ENCODE measurements at regions not wholly inside any gene's neighbourhood (a gene's known extent, or its start where the extent isn't known, plus 50 kb on each side); places are given as distances from the start of the nearest gene placed in this dataset.
A peak's percentile ranks its signal among the peaks of the same experiment; 100 is the strongest.
"Not testable (repeated sequence)": the region's sequence is repeated elsewhere in the genome, so short reads cannot be mapped to it uniquely, and the experiment has no call there.

- no peak for DNase-seq
These were observed 62.4 kb downstream of the CRYBB2 start for GRCh38 chr22:25281675-25282345.

- no peak for DNase-seq
These were observed 62.9 kb downstream of the CRYBB2 start for GRCh38 chr22:25282346-25282670.

GRCh38 chr22:25282671-25283561, 63.5 kb downstream of the CRYBB2 start:
- no peak for DNase-seq

DNA sequence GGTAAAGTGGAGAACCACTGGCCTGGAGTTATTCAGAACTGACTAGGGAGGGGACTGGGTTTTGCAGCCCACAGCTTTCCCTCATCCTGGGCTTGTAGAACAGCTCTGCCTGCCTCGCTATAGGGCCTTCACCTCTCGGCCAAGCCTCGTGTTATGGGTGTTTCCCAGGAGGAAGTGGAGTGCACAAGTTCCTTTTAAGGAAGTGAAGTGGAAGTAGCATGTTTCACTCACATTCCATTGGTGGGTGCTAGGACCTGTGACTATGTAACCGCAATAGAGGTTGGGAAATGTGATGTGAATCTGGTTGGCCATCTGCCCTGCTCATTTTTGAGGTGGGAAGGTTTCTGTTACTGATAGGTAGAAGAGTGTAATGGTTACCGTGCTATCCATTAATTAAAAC, 69.0 kb downstream of the CRYBB2 start:
- not testable (repeated sequence) for DNase-seq

DNA sequence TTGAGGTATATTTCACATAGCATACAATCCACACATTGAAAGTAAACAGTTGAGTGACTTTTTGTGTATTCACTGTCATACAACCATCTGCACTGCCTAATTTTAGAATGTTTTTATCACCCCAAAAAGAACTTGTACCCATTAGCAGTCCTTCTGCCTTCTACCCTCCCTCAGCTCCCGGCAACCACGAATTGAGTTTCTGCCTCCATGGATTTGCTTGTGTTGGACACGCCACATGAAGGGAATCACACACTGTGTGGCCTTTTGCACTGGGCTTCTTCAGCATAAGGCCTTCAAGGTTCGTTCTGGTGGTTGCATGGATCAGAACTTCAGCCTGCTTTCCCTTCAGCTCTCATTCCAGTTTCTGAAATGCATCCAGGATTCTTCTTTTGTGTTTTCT, 82.5 kb downstream of the CRYBB2 start:
- not testable (repeated sequence) for DNase-seq

DNA sequence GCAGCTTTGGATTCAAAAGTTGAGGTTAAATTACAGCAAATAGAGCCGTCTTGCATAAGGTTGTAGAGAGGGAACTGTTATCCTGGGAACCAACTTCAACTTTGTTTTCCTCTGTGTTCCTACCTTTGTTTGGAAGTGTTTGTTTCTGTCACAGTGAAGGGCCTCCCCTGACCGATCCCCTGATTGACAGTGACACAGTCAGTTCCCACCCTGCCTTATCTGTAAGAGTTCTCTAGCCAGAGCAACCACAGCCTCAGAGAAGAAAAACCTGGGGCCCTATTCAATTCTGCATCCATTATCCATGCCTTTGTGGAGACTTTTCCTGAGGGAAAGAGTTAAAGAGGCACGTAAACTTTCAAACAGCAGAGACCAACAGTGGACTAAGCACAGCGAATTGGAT, 90.1 kb downstream of the CRYBB2 start:
- DNase-seq, result not testable (repeated sequence)

DNA sequence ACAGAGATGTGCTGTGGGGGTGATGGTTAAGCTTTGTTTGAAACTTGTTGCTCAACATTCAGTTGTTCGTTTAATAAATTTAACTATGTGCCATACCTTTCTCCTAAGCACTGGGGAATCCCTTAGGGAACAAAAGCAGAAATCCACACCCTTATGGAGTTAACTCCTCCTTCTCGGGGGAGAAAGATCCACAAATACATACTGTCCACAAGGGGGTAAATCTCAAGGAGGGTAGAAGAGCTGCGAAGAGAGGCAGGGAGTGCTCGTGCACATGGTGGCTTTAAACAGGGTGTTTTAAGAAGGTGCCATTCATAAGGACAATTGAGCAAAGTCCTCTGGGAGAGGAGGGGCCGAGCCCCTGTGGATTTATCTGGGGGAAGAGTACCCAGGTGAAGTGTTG, 92.5 kb downstream of the CRYBB2 start:
- not testable (repeated sequence) for DNase-seq

DNA sequence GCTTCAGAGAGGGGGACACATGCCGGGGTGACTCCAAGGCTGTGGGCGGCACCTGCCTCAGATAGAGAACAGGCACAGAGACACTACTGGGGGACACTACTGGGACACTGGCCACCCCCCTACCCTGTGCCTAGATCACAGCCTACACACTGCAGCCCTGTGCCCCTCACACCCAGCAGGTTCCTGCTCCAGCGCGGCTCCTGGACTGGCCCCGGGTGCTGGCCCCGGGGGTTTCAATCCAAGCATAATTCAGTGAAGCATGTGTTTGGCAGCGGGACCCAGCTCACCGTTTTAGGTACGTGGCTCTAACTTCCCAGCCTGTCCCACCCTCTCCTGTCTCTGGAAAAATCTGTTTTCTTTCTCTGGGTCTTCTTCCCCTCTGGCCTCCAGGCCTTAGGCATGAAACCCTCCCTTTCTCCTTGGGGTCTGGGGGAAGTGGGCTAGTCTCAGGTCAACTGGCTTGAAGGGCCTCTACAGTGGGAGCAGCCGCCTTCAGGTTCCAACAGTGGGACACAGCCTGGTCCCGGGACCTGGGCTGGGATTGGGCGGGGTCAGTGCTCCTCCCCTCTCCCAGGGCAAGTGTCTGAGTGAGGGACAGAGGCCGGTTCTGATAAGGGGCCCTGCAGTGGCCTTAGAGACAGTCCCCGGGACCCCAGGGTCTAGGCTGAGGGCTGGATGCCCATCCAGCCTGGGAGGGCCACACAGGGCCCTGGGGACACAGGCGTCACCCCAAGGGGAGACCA, 98.8 kb downstream of the CRYBB2 start:
- DNase-seq, result no peak

DNA sequence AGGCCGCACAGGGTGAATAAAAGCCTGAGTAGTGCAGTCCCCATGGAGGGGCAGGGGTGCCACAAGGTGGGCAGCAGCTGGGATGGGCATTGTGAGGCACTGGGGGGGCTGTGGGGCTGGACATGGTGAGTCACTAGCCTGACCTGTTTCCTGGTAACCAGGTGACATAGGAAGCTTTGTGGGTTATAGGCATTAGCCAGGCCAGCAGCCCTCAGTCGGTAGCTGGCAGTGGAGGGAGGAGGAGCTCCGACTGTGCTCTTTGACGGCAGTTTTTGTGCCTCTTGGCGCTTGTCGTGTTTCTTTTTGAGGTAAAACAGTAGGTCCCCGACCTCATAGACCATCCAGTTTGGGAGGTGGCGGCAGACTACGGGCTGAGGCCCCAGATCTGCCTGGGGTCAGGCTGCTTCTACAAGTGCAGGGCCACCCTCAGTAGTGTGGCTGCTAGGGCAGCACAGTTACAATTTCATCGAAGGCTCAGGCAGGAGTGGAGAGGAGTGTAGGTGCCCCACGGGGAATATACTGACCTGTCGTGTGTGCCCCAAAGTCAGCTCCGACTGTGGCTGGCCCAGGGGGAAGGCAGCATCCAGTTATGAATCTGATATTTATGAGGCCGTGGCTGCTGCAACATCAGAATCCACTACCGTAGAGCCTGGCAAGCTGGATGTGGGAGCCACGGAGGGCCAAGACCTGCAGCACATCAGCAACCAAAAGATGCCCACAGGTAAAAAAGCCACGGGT, 107.7 kb downstream of the CRYBB2 start:
- DNase-seq, result no peak

DNA sequence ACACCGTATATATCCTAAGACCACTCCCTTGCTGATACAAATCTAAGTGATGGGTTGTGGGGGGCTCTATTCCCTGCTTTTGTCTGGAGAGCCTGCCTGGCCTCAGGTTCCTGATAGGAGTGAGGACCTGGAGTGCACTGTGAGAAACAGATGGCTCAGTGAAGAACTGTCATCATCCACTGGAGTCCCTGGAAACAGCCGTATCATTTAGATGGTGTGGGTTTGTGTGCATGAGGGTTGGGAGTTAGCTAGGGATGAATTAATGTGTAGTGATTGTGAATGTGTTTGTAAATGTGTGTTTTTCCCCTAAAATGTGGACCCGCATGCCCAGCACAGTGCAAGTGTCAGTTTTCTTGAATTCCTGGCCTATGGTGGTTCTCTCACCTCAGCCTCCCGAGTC, 111.6 kb downstream of the CRYBB2 start:
- no peak for DNase-seq

DNA sequence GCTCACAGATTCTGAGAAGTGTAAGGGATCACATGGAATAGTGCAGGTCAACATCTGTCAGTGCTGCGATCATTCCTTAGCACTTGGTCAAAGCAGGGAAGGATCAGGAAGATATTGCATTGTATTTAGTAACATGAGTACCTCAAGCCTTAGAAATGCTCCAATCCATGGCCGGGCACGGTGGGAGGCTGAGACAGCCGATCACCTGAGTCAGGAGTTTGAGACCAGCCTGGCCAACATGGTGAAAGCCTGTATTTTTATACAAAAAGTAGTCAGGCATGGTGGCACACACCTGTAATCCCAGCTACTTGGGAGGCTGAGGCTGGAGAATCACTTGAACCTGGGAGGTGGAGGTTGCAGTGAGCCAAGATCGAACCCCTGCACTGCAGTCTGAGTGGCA, 112.5 kb downstream of the CRYBB2 start:
- DNase-seq, result not testable (repeated sequence)

- no peak for DNase-seq
These were observed 112.9 kb downstream of the CRYBB2 start for GRCh38 chr22:25332386-25332785.

GRCh38 chr22:25334162-25334490, 114.7 kb downstream of the CRYBB2 start:
- peak; percentile 5 for DNase-seq

GRCh38 chr22:25334631-25335030, 115.2 kb downstream of the CRYBB2 start:
- DNase-seq, result not testable (repeated sequence)

DNA sequence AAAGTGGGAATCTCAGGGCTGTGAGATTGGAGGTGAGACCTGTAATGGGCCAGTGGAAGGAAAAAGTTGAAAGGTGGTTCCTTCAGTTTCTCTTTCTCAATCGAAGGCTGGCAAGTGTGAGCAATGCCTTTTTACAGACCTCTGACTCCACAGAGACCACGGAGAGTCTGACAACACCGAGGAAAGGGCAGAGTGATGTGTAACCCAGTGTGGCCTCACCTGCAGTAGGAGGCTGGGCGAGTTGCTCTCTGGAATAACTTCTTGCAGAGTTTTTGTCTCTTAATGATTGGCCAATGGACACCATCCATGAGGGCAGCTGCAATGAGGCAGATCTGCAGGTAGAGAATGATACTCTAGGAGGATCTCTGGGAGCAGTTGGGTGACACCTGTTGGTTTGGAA, 115.8 kb downstream of the CRYBB2 start:
- DNase-seq, result not testable (repeated sequence)

DNA sequence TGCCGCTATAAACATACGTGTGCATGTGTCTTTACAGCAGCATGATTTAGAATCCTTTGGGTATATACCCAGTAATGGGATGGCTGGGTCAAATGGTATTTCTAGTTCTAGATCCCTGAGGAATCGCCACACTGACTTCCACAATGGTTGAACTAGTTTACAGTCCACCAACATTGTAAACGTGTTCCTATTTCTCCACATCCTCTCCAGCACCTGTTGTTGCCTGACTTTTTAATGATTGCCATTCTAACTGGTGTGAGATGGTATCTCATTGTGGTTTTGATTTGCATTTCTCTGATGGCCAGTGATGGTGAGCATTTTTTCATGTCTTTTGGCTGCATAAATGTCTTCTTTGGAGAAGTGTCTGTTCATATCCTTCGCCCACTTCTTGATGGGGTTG, 121.1 kb downstream of the CRYBB2 start:
- not testable (repeated sequence) for DNase-seq

DNA sequence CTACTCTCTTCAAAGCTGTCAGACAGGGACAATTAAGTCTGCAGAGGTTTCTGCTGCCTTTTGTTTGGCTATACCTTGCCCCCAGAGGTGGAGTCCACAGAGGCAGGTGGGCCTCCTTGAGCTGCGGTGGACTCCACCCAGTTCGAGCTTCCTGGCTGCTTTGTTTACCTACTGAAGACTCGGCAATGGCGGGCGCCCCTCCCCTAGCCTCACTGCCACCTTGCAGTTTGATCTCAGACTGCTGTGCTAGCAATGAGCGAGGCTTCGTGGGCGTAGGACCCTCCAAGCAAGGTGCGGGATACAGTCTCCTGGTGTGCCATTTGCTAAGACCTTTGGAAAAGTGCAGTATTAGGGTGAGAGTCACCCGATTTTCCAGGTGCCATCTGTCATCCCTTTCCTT, 124.9 kb downstream of the CRYBB2 start:
- not testable (repeated sequence) for DNase-seq

GRCh38 chr22:25346859-25347751, 127.7 kb downstream of the CRYBB2 start:
- no peak for DNase-seq

DNA sequence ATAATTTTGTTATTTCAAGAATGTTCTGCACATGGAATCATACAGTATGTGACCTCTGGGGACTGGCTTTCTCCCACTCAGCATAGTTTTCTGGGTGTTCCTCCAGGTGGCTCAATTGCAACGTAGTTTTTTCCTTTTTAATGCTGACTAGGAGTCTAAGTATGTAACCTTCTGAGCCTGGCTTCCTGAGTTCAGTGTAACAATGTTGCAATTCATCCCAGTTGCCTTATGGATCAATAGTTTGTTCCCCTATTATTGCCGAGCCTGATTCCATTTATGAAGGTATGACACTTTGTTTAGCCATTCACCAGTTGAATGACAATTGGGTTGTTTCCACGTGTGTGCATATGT, 128.3 kb downstream of the CRYBB2 start:
- DNase-seq, result no peak

- no peak for DNase-seq
These were observed 129.0 kb downstream of the CRYBB2 start for GRCh38 chr22:25348391-25348790.

DNA sequence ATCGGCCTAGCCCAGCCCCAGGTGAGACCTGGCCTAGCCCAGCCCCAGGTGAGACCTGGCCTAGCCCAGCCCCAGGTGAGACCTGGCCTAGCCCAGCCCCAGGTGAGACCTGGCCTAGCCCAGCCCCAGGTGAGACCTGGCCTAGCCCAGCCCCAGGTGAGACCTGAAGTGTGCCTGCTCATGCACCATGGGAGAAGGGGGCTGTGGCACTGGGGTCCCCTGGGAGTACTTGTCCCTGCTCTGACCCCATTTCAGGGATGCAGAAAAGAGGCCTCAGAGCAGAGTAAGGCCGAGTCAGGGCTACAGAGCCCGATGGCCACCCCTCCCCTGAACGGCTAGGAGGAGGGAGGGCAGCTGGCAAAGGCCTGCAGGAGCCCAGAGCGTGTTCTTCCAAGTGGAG, 129.6 kb downstream of the CRYBB2 start:
- not testable (repeated sequence) for DNase-seq

DNA sequence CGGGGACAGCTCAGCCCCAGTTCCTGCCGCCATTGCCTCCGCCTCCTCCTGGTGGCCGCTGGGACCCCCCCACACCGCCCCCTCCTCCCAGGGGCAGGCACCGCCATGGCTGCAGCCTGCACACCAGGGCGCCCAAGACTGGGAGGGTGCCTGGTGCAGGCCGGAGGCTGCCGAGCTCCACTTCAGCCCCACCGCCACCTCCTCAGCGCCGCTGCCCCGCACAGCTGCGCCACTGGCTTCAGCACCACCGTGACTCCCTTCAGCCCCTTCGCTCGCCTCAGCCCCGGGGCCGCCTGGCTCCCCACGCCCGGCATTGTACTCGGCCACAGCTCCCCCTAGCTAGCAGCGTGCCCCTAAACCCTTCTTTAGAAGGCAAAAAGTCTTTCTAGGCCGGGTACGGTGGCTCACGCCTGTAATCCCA, 131.1 kb downstream of the CRYBB2 start:
- no peak for DNase-seq
